Esophagus muscularis mucosa (tissue), 4 donors: ENCODE measurements at regions not wholly inside any gene's neighbourhood (a gene's known extent, or its start where the extent isn't known, plus 50 kb on each side); places are given as distances from the start of the nearest gene placed in this dataset.

Source experiments
- DNase-seq: peaks from one replicate; pipeline ENCODE4 v3.0.0-alpha.2; 2017; ENCODE audit errors: extremely low spot score
- H3K27ac ChIP-seq, 4 donors: fragments of 200-600 bp; sonication (generic); replicated peaks in 1 of 4; 1 replicate in 3 of 4; 2 replicates in 1 of 4; pipeline ENCODE4 v1.5.1; 2016 to 2019; ENCODE audit warnings: mild to moderate bottlenecking in 1 of 4
- H3K27me3 ChIP-seq, 4 donors: fragments of 200-600 bp; sonication (generic); one replicate each; pipeline versions ENCODE4 v1.5.1 to v1.6.0; 2016 to 2019
- H3K36me3 ChIP-seq, 4 donors: fragments of 200-600 bp; sonication (generic); one replicate each; pipeline ENCODE4 v1.5.1; 2016 to 2019
- H3K4me1 ChIP-seq, 4 donors: fragments of 200-600 bp; sonication (generic); one replicate each; pipeline ENCODE4 v1.5.1; 2016 to 2019
- H3K4me3 ChIP-seq, 4 donors: fragments of 200-600 bp; sonication (generic); 1 replicate in 2 of 4; 2 replicates in 2 of 4; pipeline ENCODE4 v1.5.1; 2016 to 2019; ENCODE audit warnings: mild to moderate bottlenecking in 4 of 4, moderate library complexity in 1 of 4
- H3K9me3 ChIP-seq, 4 donors: fragments of 200-600 bp; sonication (generic); 1 replicate in 3 of 4; 2 replicates in 1 of 4; pipeline ENCODE4 v1.5.1; 2016 to 2019
- EP300 ChIP-seq: sonication (generic); formaldehyde crosslinking; IDR thresholded peaks from one replicate; pipeline ENCODE4 v1.6.1; 2017; ENCODE audit warnings: antibody characterized with exemption
- POLR2A ChIP-seq: fragments of 450-650 bp; IDR thresholded peaks from one replicate; pipeline ENCODE4 v1.6.1; 2017; ENCODE audit warnings: antibody characterized with exemption, moderate library complexity, mild to moderate bottlenecking, low read depth
- POLR2AphosphoS5 ChIP-seq, 2 donors: sonication (generic); formaldehyde crosslinking; IDR thresholded peaks; one replicate each; pipeline ENCODE4 v1.6.1; 2017; ENCODE audit warnings: antibody characterized with exemption in 2 of 2
- WGBS: methylation state at CpG from one replicate; pipeline ENCODE4 v1.1.5; 2018; 5-methylcytosine and 5-hydroxymethylcytosine counted together
- intact Hi-C: fragments of 100-400 bp; cut with DNase I; formaldehyde crosslinking; loops from one replicate; pipeline ENCODE4 v1.15.1; 2023
- TF ChIP-seq, protein P1 (sequence below), 3 experiments: fragments of 200-600 bp in 2 of 3; fragments of 450-650 bp in 1 of 3; sonication (generic) in 2 of 3; IDR thresholded peaks; one replicate each; pipeline ENCODE4 v1.5.1; 2017 to 2019; ENCODE audit warnings: antibody characterized with exemption in 3 of 3, mild to moderate bottlenecking in 2 of 3, moderate library complexity in 1 of 3

DNA sequence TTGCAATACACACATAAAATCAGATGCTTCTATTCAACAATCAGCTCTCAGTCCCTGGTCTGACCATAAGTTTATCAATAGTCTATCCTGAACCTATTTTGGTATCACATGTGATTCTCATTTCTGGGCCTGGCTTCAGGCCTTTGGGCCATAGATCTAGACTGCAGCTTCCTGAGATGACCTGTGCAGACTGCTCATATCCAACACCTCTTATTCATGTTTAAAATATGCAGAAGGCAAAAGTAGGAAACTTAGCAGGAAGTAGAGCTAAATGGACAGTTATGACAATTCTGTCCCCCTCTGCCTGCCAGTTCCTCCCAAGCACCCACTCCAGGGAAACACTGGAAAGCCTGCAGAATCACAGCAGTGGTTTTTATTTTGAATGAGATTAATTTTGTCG, 53.3 kb downstream of the C7orf25 start:
- Histone ChIP-seq H3K9me3 (no peaks in the 10 kb centered on the region), H3K36me3 (no peaks in the 10 kb centered on the region), H3K27me3 (peaks cover 0 to 5% (median 1%) of the 10 kb centered on the region in 4 donors), H3K4me3 (no peak overlapping the region), H3K4me1 (peaks cover 0 to 13% (median 12%) of the 10 kb centered on the region in 4 donors), H3K27ac (no peak overlapping the region)
- WGBS: 96% methylated on average over 1 of the region's 1 CpG
- no peak for TF ChIP-seq POLR2A
- TF ChIP-seq, protein P1, sequence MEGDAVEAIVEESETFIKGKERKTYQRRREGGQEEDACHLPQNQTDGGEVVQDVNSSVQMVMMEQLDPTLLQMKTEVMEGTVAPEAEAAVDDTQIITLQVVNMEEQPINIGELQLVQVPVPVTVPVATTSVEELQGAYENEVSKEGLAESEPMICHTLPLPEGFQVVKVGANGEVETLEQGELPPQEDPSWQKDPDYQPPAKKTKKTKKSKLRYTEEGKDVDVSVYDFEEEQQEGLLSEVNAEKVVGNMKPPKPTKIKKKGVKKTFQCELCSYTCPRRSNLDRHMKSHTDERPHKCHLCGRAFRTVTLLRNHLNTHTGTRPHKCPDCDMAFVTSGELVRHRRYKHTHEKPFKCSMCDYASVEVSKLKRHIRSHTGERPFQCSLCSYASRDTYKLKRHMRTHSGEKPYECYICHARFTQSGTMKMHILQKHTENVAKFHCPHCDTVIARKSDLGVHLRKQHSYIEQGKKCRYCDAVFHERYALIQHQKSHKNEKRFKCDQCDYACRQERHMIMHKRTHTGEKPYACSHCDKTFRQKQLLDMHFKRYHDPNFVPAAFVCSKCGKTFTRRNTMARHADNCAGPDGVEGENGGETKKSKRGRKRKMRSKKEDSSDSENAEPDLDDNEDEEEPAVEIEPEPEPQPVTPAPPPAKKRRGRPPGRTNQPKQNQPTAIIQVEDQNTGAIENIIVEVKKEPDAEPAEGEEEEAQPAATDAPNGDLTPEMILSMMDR (IDR thresholded peaks at IDR 0.05): no peak
- no peak for TF ChIP-seq POLR2AphosphoS5 (IDR thresholded peaks at IDR 0.05)
- TF ChIP-seq EP300: no peak
- intact Hi-C loops: no loop called here
- DNase-seq: no peak

DNA sequence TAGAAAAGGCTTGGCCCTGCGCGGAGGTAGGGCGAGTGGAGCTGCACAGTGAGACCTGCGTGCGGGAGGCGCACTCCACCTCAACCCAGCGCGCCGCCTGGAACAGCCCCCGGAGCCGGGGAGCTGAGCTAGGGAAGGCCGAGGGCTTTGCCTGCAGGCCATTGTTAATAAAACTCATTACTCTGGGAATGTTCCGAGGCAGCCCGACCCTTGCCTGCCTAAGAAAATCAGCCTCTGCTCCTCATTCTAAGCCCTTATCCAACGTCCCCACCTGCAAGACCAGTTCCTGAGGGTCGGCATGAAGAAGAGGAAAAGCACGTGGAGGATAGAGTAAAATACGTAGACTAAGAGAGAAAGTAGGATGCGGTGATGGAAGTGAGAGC, 55.3 kb downstream of the C7orf25 start:
- intact Hi-C loops: no loop called here
- no peak for TF ChIP-seq POLR2A
- TF ChIP-seq, protein P1 (IDR thresholded peaks at IDR 0.05): no peak
- no peak for TF ChIP-seq EP300
- TF ChIP-seq POLR2AphosphoS5 (IDR thresholded peaks at IDR 0.05): no peak
- Histone ChIP-seq H3K4me1 (peaks cover 0 to 13% (median 12%) of the 10 kb centered on the region in 4 donors), H3K27ac (no peak overlapping the region), H3K27me3 (peaks cover 0 to 5% (median 1%) of the 10 kb centered on the region in 4 donors), H3K4me3 (peak overlapping the region; percentile 45 to 52 (median 46)), H3K36me3 (no peaks in the 10 kb centered on the region), H3K9me3 (no peaks in the 10 kb centered on the region)
- no peak for DNase-seq
- WGBS: 41% methylated on average over 12 of the region's 19 CpGs

DNA sequence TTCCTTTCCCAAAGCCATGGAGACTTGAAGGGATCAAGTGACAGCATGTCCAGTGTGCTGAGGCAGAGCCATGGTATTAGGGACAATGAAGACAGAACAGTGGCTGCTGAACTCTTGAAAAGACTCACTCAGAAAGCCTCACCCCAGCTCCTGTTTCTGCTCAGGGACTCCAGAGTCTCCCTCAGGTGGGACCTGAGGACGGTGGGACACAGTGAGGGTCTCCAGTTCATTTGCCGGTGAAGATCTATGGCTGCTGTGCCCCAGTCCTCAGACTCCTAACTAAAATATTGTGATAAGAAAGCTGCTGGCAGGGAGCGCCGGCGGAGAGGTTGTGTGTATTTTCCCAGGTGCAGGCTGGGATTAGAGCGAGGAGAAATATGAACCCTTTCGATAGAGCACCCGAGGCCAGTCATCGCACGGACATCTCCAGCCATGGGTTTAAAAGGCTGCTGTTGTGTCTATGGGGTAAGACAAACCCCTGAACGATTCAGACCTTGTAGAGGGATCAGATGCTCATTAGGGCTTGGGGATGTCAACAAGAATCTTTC, 57.2 kb downstream of the C7orf25 start:
- peaks cover 0 to 5% (median 1%) of the 10 kb centered on the region in 4 donors for H3K27me3 ChIP-seq
- peaks cover 0 to 13% (median 12%) of the 10 kb centered on the region in 4 donors for H3K4me1 ChIP-seq
- no peaks in the 10 kb centered on the region for H3K36me3 ChIP-seq
- no peak overlapping the region for H3K4me3 ChIP-seq
- intact Hi-C loops: no loop called here
- no peaks in the 10 kb centered on the region for H3K9me3 ChIP-seq
- 69% methylated on average over 11 of the region's 11 CpGs for WGBS
- no peak for DNase-seq
- TF ChIP-seq POLR2A (no peak), POLR2AphosphoS5 (IDR thresholded peaks at IDR 0.05) (no peak), EP300 (no peak)
- TF ChIP-seq, protein P1 (IDR thresholded peaks at IDR 0.05): no peak
- H3K27ac ChIP-seq: no peak overlapping the region

DNA sequence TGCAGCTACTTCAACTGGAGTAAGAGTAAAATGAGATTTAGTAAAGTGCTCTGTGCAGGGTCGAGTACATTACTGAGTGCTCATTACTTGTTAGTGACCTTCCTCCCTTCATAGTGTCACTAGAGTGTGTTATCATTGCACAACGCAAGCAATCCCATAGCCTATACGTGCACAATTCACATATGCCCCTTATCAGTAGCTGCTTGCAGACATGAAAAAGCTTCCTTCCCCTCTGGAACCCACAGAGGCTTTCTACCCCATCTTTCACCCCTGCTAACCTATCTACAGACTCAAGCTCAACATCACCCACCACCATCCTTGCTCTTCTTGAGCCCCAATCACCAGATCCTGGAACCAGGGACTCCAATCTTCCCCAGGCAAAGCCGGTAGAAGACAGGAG, 59.3 kb downstream of the C7orf25 start:
- H3K4me1 ChIP-seq: peaks cover 0 to 13% (median 12%) of the 10 kb centered on the region in 4 donors
- no peaks in the 10 kb centered on the region for H3K9me3 ChIP-seq
- no peak overlapping the region for H3K4me3 ChIP-seq
- intact Hi-C loops: no loop called here
- TF ChIP-seq POLR2AphosphoS5 (IDR thresholded peaks at IDR 0.05) (no peak), POLR2A (no peak), EP300 (no peak)
- TF ChIP-seq, protein P1 (IDR thresholded peaks at IDR 0.05): no peak
- no peak for DNase-seq
- H3K36me3 ChIP-seq: no peaks in the 10 kb centered on the region
- WGBS: 49% methylated on average over 4 of the region's 4 CpGs
- no peak overlapping the region for H3K27ac ChIP-seq
- H3K27me3 ChIP-seq: peaks cover 0 to 5% (median 1%) of the 10 kb centered on the region in 4 donors

DNA sequence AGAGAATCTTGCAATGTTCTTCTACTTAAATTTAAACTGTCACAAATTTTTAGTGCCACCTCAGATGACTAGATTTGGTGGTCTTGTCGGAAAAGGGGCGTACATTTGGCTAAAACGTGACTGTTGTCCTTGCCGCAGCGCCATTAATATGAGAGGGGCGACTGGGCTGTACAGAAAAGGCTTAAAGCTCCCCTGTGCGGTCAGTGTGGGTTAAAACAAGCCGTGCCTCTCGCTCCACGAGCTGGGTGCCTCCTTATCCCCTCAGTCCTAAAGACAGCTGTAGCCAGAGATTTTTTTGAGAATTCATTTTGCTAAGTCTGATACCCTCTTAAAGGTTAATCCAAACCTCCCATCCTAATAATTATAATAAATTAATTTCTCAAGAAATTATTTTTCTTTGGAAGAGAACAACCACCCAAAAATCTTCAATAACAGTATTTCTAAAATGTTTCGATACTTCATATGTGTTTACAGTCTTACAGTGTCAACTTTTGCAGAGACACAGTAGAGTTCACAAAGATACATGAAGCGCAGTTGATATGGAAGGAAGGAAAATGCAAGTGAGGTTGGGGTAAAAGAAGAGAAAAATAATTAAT, 68.6 kb downstream of the C7orf25 start:
- WGBS: 31% methylated on average over 12 of the region's 12 CpGs
- no peak for DNase-seq
- intact Hi-C loops: no loop called here

More for the DNA sequence above, 68.6 kb downstream of the C7orf25 start:
- Histone ChIP-seq H3K27me3 (no peaks in the 10 kb centered on the region), H3K9me3 (no peaks in the 10 kb centered on the region), H3K4me3 (peak overlapping the region in 2 of 4 donors; percentile 19 to 38), H3K27ac (no peak overlapping the region), H3K36me3 (no peaks in the 10 kb centered on the region), H3K4me1 (peaks cover 0 to 6% (median 0%) of the 10 kb centered on the region in 4 donors)
- TF ChIP-seq, protein P1 (IDR thresholded peaks at IDR 0.05): peak; percentile 52 to 67 (median 59)
- TF ChIP-seq POLR2A (no peak), POLR2AphosphoS5 (IDR thresholded peaks at IDR 0.05) (no peak), EP300 (no peak)
